ENCODE measurements at regions not wholly inside any gene's neighbourhood (a gene's known extent, or its start where the extent isn't known, plus 50 kb on each side); places are given as distances from the start of the nearest gene placed in this dataset.

DNA sequence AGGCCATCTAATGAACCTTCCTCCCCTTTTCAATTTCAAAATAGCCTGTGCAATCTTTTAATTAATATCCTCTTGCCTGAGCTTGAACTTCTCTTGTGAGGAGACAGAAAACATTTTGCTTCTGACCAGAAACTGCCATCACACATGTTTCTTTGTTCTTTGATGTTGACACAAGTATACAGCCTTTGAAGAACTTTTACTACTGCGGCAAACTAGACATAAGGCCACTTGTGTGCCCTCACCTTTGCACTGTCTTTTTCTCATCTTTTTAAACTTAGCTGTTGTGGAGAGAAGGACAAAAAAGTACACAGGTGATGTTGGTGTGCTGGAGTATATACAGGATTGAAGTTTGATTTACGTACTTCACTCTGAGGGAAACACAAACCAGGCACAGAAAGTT lies 116.3 kb upstream of the C1GALT1C1 start:
- DNase-seq (ENCODE audit: extremely low read depth, low read depth), result no peak
- TF ChIP-seq, protein P1, sequence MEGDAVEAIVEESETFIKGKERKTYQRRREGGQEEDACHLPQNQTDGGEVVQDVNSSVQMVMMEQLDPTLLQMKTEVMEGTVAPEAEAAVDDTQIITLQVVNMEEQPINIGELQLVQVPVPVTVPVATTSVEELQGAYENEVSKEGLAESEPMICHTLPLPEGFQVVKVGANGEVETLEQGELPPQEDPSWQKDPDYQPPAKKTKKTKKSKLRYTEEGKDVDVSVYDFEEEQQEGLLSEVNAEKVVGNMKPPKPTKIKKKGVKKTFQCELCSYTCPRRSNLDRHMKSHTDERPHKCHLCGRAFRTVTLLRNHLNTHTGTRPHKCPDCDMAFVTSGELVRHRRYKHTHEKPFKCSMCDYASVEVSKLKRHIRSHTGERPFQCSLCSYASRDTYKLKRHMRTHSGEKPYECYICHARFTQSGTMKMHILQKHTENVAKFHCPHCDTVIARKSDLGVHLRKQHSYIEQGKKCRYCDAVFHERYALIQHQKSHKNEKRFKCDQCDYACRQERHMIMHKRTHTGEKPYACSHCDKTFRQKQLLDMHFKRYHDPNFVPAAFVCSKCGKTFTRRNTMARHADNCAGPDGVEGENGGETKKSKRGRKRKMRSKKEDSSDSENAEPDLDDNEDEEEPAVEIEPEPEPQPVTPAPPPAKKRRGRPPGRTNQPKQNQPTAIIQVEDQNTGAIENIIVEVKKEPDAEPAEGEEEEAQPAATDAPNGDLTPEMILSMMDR (IDR thresholded peaks at IDR 0.05; ENCODE audit: low read depth, low read length, missing control alignments), result no peak
- H3K4me3 ChIP-seq (replicated peaks; ENCODE audit: low read depth, low read length), result no peak overlapping the region

DNA sequence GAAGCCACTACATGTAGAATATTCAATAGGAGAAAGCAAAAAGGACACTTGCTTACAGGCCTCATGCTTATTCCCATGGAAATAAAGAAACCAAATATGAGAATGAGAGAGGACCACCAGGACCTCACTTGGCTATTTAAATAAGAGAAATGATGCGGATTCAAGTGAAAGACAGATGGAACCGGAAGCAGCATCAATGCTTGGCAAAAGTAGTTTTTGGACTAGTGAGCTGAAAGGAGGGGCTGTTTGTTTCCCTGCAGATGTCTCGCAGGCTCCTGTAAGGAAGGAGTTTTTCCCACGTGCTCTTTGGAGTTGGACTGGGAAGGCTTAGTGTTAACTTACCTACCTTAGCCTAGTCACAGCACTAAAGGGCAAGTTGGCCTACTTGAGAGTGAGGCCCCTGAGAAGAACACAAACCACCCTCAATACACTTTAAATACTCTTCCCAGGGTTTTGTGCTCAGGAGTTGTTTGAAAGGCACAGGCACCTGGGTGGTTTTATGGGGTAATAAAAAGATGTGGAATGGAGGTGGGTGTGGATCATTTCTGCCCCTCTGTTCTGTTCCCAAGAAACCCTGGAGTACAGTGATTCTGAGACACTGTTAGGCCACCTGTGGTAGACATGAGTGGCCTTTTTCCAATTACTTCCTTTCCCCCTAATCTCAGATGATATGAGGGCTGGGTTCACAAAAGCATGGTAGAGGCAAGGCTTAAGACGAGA lies 113.3 kb upstream of the C1GALT1C1 start:
- no peak overlapping the region for H3K4me3 ChIP-seq (replicated peaks; ENCODE audit: low read depth, low read length)
- no peak for DNase-seq (ENCODE audit: extremely low read depth, low read depth)
- TF ChIP-seq, protein P1 (IDR thresholded peaks at IDR 0.05; ENCODE audit: low read depth, low read length, missing control alignments), result no peak

DNA sequence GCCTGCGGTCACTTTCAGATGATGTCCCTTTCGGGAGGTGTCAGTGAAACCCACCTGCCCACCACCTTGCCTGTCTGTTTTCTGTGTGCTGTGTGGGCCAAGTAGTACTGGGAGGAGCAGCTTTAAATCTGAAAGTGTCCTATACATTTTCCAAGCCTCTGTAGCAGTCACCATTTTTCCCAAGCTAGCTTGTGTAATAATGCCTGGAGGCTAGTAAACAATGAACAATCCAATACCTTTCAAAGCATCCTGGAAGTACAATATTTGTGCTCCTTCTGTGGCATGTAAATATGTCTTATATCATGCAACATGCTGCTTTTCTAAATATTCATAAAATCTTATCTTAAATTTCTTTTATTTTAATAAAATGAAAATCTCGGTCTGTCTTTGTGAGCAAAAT lies 111.6 kb upstream of the C1GALT1C1 start:
- DNase-seq (ENCODE audit: extremely low read depth, low read depth), result no peak
- H3K4me3 ChIP-seq (replicated peaks; ENCODE audit: low read depth, low read length), result no peak overlapping the region
- TF ChIP-seq, protein P1 (IDR thresholded peaks at IDR 0.05; ENCODE audit: low read depth, low read length, missing control alignments), result no peak

DNA sequence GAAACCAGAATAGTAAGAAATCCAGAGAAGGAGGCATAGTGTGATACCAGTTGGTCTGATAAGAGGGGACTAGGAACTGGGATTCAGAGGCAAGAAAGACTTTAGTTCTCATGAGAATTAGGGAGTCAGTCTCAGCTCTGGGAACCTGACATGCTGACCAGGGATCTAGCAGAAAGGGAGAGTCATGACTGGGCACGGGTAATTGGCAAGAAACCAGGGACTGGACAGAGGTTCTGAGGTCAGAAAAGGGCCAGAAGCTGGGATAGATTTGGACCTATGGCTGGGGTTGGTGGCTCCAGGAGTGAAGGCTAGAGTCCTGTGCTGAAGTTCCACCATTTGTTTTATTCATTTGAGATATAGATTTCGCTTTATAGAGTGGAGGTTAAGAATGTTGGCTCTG lies 110.2 kb upstream of the C1GALT1C1 start:
- TF ChIP-seq, protein P1 (IDR thresholded peaks at IDR 0.05; ENCODE audit: low read depth, low read length, missing control alignments), result no peak
- H3K4me3 ChIP-seq (replicated peaks; ENCODE audit: low read depth, low read length), result no peak overlapping the region
- no peak for DNase-seq (ENCODE audit: extremely low read depth, low read depth)

DNA sequence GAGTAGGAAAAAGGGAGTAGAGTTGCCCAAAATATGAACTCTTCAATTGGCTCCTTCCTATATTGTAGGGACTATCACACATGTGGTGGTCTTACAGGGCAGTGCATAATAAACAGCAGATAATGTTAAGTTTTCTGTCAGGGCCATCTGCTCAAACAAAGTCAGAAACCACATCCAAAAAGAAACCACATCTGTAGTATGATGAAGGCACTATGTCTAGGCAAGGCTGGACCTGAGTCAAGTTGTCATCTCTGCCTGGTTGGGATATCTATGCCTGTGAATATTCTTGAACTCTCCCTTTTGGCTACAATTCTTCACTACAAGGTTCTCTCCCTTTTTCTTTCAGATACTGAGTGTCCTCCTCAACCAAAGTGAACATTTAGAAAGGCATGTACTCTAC lies 109.4 kb upstream of the C1GALT1C1 start:
- no peak for DNase-seq (ENCODE audit: extremely low read depth, low read depth)
- TF ChIP-seq, protein P1 (IDR thresholded peaks at IDR 0.05; ENCODE audit: low read depth, low read length, missing control alignments), result no peak
- H3K4me3 ChIP-seq (replicated peaks; ENCODE audit: low read depth, low read length), result no peak overlapping the region

DNA sequence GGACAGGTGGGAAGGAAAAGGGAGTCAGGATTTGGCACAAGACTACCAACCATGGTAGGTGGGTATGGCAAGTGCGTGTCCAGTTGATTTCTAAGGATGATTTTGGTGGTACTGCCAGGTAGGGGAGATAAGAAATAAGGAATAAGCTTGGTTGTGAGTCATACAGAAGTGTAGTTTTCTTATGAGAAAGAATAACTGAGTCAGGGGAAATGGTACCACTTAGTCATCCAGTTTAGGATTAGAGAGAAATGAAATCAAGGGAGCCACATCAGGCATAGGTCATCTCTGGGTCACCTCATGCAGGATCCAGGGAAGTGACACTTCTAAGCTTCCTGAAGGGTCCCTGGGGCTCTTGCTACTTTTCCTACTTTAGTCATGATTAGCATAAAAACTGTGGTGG lies 107.1 kb upstream of the C1GALT1C1 start:
- no peak overlapping the region for H3K4me3 ChIP-seq (replicated peaks; ENCODE audit: low read depth, low read length)
- DNase-seq (ENCODE audit: extremely low read depth, low read depth), result no peak
- TF ChIP-seq, protein P1 (IDR thresholded peaks at IDR 0.05; ENCODE audit: low read depth, low read length, missing control alignments), result no peak

DNA sequence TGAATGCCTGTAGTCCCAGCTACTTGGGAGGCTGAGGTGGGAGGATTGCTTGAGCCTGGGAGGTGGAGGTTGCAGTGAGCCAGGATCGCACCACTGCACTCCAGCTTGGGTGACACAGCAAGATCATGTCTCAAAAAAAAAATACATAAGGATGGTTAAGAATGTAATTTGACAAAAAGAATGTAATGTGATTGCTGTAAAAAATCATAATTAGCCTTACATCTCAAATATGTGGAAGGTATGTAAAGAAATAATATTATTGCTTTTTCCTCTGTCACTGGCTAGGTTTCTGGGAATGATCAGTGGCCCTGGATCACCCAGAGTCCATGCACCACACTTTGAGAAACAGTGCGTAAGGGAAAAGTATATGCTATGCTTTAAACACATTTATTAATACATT lies 106.1 kb upstream of the C1GALT1C1 start:
- TF ChIP-seq, protein P1 (IDR thresholded peaks at IDR 0.05; ENCODE audit: low read depth, low read length, missing control alignments), result no peak
- no peak overlapping the region for H3K4me3 ChIP-seq (replicated peaks; ENCODE audit: low read depth, low read length)
- no peak for DNase-seq (ENCODE audit: extremely low read depth, low read depth)
